Endothelial cell of umbilical vein (primary cell): ENCODE measurements at regions not wholly inside any gene's neighbourhood (a gene's known extent, or its start where the extent isn't known, plus 50 kb on each side); places are given as distances from the start of the nearest gene placed in this dataset.

Experiments
- BruUV-seq: library from RNA; stranded (reverse); fragments of 400-500 nt; replicated peaks from 2 replicates; lab custom pipeline; 2021; lab: Mats Ljungman, UMichigan
- CTCF ChIA-PET: fragments of 300-600, 350-600 bp; sonication (Branson Sonifier 250); formaldehyde crosslinking; loops from one replicate; lab custom pipeline; 2021; ENCODE audit warnings: antibody characterized with exemption, inconsistent platforms; lab: Charles Lee
- POLR2A ChIA-PET: fragments of 300-600, 350-600 bp; sonication (Branson Sonifier 250); formaldehyde crosslinking; loops from one replicate; lab custom pipeline; 2021; ENCODE audit warnings: antibody characterized with exemption, inconsistent platforms; lab: Charles Lee
- DNase-seq: peaks from one replicate; pipeline ENCODE4 v3.0.0-alpha.2; 2011; ENCODE audit warnings: low read depth, low spot score
- FAIRE-seq: peaks from 2 replicates; lab custom pipeline; 2011; peaks lifted over from hg19 to GRCh38; lab: Jason Lieb, UNC
- H2AFZ ChIP-seq: 2 replicates; pipeline ENCODE4 v1.6.0; 2012; ENCODE audit warnings: low read depth, low read length, control low read depth, inconsistent platforms
- H3K27ac ChIP-seq: 2 replicates; pipeline ENCODE4 v1.5.1; 2011; ENCODE audit warnings: low read depth, mild to moderate bottlenecking, control low read depth, low read length, moderate library complexity; ENCODE audit not compliant: insufficient read depth
- H3K27me3 ChIP-seq, 2 experiments: 2 replicates each; pipeline versions ENCODE4 v1.6.0 to v1.6.1; 2011; ENCODE audit warnings: low read length in 2 of 2, mixed read lengths in 1 of 2; ENCODE audit not compliant: control insufficient read depth in 2 of 2, insufficient read depth in 2 of 2
- H3K36me3 ChIP-seq, 2 experiments: 2 replicates in 1 of 2; 3 replicates in 1 of 2; pipeline ENCODE4 v1.5.1; 2011; ENCODE audit warnings: low read length in 2 of 2, mild to moderate bottlenecking in 1 of 2, moderate library complexity in 1 of 2; ENCODE audit not compliant: control insufficient read depth in 2 of 2, insufficient read depth in 2 of 2; ENCODE audit errors: extremely low read depth in 1 of 2
- H3K4me1 ChIP-seq: 3 replicates; pipeline ENCODE4 v1.5.1; 2011; ENCODE audit warnings: mild to moderate bottlenecking, low read length; ENCODE audit not compliant: control insufficient read depth, insufficient read depth; ENCODE audit errors: extremely low read depth
- H3K4me2 ChIP-seq: 2 replicates; pipeline ENCODE4 v1.6.1; 2011; ENCODE audit warnings: low read length, control low read depth, mixed read lengths; ENCODE audit not compliant: insufficient read depth
- H3K4me3 ChIP-seq, 3 experiments: fragments of 200-600 bp in 1 of 3; sonication (generic), shearing (Covaris generic) in 1 of 3; replicated peaks in 1 of 3; 2 replicates each; pipeline ENCODE4 v1.5.1; 2011 to 2016; ENCODE audit warnings: control low read depth in 3 of 3, low read length in 3 of 3, mild to moderate bottlenecking in 2 of 3, inconsistent platforms in 1 of 3, low read depth in 1 of 3, moderate library complexity in 1 of 3; ENCODE audit not compliant: insufficient read depth in 1 of 3
- H3K79me2 ChIP-seq: 2 replicates; pipeline ENCODE4 v1.6.0; 2012; ENCODE audit warnings: low read length, inconsistent platforms; ENCODE audit not compliant: control insufficient read depth, insufficient read depth
- H3K9ac ChIP-seq: replicated peaks from 2 replicates; pipeline ENCODE3; 2011; ENCODE audit warnings: low read length, control low read depth; ENCODE audit not compliant: insufficient read depth; ENCODE audit errors: extremely low read depth
- H3K9me1 ChIP-seq: replicated peaks from 3 replicates; pipeline ENCODE4 v1.6.0; 2011; ENCODE audit warnings: mild to moderate bottlenecking, low read length; ENCODE audit not compliant: control insufficient read depth, insufficient read depth; ENCODE audit errors: extremely low read depth
- H3K9me3 ChIP-seq: replicated peaks from 2 replicates; pipeline ENCODE4 v1.5.1; 2012; ENCODE audit warnings: low read length, inconsistent platforms; ENCODE audit not compliant: control insufficient read depth, insufficient read depth
- H4K20me1 ChIP-seq: replicated peaks from 2 replicates; pipeline ENCODE3; 2011; ENCODE audit warnings: mild to moderate bottlenecking, low read length; ENCODE audit not compliant: control insufficient read depth, insufficient read depth; ENCODE audit errors: extremely low read depth
- EZH2 ChIP-seq: IDR thresholded peaks from 2 replicates; pipeline ENCODE4 v1.6.1; 2012; ENCODE audit warnings: borderline replicate concordance, low read depth, mild to moderate bottlenecking, moderate library complexity, low read length, inconsistent platforms; ENCODE audit not compliant: severe bottlenecking
- FOS ChIP-seq: IDR thresholded peaks from 2 replicates; pipeline ENCODE4 v1.6.1; 2011; ENCODE audit warnings: mild to moderate bottlenecking, low read length, moderate library complexity, borderline replicate concordance; ENCODE audit not compliant: insufficient read depth
- GATA2 ChIP-seq: IDR thresholded peaks from 2 replicates; pipeline ENCODE4 v1.7.0; 2011; ENCODE audit warnings: low read depth, mild to moderate bottlenecking, moderate library complexity, mixed read lengths, low read length; ENCODE audit not compliant: insufficient read length, insufficient read depth
- JUN ChIP-seq: IDR thresholded peaks from 2 replicates; pipeline ENCODE4 v1.6.1; 2011; ENCODE audit warnings: borderline replicate concordance, low read depth; ENCODE audit not compliant: insufficient read length, insufficient read depth
- MAX ChIP-seq: IDR thresholded peaks from 2 replicates; pipeline ENCODE4 v1.6.1; 2011; ENCODE audit not compliant: insufficient read depth, insufficient read length
- MYC ChIP-seq: IDR thresholded peaks from one replicate; pipeline ENCODE4 v1.6.1; 2011; ENCODE audit warnings: mild to moderate bottlenecking, low read depth, low read length
- POLR2A ChIP-seq: IDR thresholded peaks from 2 replicates; pipeline ENCODE4 v1.6.1; 2012; ENCODE audit warnings: low read depth, mild to moderate bottlenecking, control low read depth, low read length
- POLR2AphosphoS5 ChIP-seq: IDR thresholded peaks from 2 replicates; pipeline ENCODE4 v1.6.1; 2012; ENCODE audit warnings: low read depth, mild to moderate bottlenecking, control low read depth, low read length, moderate library complexity; ENCODE audit not compliant: insufficient read depth
- dilution Hi-C: fragments of 300-500 bp; cut with MboI; formaldehyde crosslinking; loops from one replicate; pipeline ENCODE4 v1.15.0; 2019; ENCODE audit warnings: low sequenced_read_pairs; ENCODE audit not compliant: extremely low pct_ligation_motif_present
- intact Hi-C: fragments of 100-400 bp; cut with micrococcal nuclease; formaldehyde crosslinking; loops from one replicate; pipeline ENCODE4 v1.10.0; 2022
- TF ChIP-seq, protein P1 (sequence below), 2 donors: IDR thresholded peaks; 1 replicate in 1 of 2; 2 replicates in 1 of 2; pipeline ENCODE4 v1.5.1; 2011; ENCODE audit warnings: low read length in 2 of 2, mild to moderate bottlenecking in 2 of 2, moderate library complexity in 2 of 2, control low read depth in 1 of 2, inconsistent platforms in 1 of 2, low read depth in 1 of 2; ENCODE audit not compliant: insufficient read depth in 1 of 2; ENCODE audit errors: extremely low read depth in 1 of 2

GRCh38 chr6:119738425-119738824 lies 388.9 kb upstream of the MAN1A1 start:
- ChIA-PET POLR2A (no interaction called here), CTCF (no interaction called here)
- no peak overlapping the region for H3K4me3 ChIP-seq
- no peak overlapping the region for H3K4me2 ChIP-seq
- H3K9ac ChIP-seq: no peak overlapping the region
- no peaks in the 10 kb centered on the region for H3K27me3 ChIP-seq
- H3K9me3 ChIP-seq: no peaks in the 10 kb centered on the region
- H3K79me2 ChIP-seq: no peaks in the 10 kb centered on the region
- no peaks in the 10 kb centered on the region for H3K4me1 ChIP-seq
- intact Hi-C loops (loop anchor here (5.0 kb wide), 1 partner anchor 391 kb away; the partner anchor contains the start of gene MAN1A1), dilution Hi-C loops (no loop called here)
- no peak for DNase-seq
- no peak overlapping the region for H2AFZ ChIP-seq
- no peak for FAIRE-seq
- H3K36me3 ChIP-seq: no peaks in the 10 kb centered on the region
- H3K9me1 ChIP-seq: no peaks in the 10 kb centered on the region
- no peak overlapping the region for H3K27ac ChIP-seq
- TF ChIP-seq, protein P1, sequence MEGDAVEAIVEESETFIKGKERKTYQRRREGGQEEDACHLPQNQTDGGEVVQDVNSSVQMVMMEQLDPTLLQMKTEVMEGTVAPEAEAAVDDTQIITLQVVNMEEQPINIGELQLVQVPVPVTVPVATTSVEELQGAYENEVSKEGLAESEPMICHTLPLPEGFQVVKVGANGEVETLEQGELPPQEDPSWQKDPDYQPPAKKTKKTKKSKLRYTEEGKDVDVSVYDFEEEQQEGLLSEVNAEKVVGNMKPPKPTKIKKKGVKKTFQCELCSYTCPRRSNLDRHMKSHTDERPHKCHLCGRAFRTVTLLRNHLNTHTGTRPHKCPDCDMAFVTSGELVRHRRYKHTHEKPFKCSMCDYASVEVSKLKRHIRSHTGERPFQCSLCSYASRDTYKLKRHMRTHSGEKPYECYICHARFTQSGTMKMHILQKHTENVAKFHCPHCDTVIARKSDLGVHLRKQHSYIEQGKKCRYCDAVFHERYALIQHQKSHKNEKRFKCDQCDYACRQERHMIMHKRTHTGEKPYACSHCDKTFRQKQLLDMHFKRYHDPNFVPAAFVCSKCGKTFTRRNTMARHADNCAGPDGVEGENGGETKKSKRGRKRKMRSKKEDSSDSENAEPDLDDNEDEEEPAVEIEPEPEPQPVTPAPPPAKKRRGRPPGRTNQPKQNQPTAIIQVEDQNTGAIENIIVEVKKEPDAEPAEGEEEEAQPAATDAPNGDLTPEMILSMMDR (IDR thresholded peaks at IDR 0.05; ENCODE audit: extremely low read depth in 1 of 2, insufficient read depth in 1 of 2, low read depth in 1 of 2, low read length in 2 of 2): no peak
- TF ChIP-seq POLR2A (no peak), GATA2 (no peak), MAX (no peak), MYC (no peak), FOS (no peak), EZH2 (no peak), JUN (no peak), POLR2AphosphoS5 (no peak)
- BruUV-seq: no TSS peak
- H4K20me1 ChIP-seq: no peaks in the 10 kb centered on the region
